ENCODE measurements at regions not wholly inside any gene's neighbourhood (a gene's known extent, or its start where the extent isn't known, plus 50 kb on each side); places are given as distances from the start of the nearest gene placed in this dataset.

- DNase-seq, result no peak
These were observed 536.0 kb upstream of the JARID2 start for GRCh38 chr6:14709900-14710299.

GRCh38 chr6:14710421-14710820 lies 535.4 kb upstream of the JARID2 start:
- DNase-seq, result no peak

- DNase-seq, result peak; percentile 26
These were observed 534.7 kb upstream of the JARID2 start for GRCh38 chr6:14711056-14711703.

- DNase-seq, result no peak
These were observed 534.0 kb upstream of the JARID2 start for GRCh38 chr6:14711704-14712379.

- DNase-seq, result no peak
These were observed 532.6 kb upstream of the JARID2 start for GRCh38 chr6:14713008-14713960.

GRCh38 chr6:14713966-14714631 lies 531.8 kb upstream of the JARID2 start:
- DNase-seq, result no peak

GRCh38 chr6:14715076-14715475 lies 530.8 kb upstream of the JARID2 start:
- no peak for DNase-seq

- DNase-seq, result no peak
These were observed 529.2 kb upstream of the JARID2 start for GRCh38 chr6:14716499-14717146.

GRCh38 chr6:14717307-14717706 lies 528.6 kb upstream of the JARID2 start:
- DNase-seq, result no peak

- no peak for DNase-seq
These were observed 527.0 kb upstream of the JARID2 start for GRCh38 chr6:14718861-14719260.

GRCh38 chr6:14719270-14719669 lies 526.6 kb upstream of the JARID2 start:
- no peak for DNase-seq

- DNase-seq, result no peak
These were observed 525.3 kb upstream of the JARID2 start for GRCh38 chr6:14720411-14721102.

GRCh38 chr6:14721103-14721758 lies 524.6 kb upstream of the JARID2 start:
- no peak for DNase-seq

- no peak for DNase-seq
These were observed 523.8 kb upstream of the JARID2 start for GRCh38 chr6:14722001-14722562.

- DNase-seq, result no peak
These were observed 523.2 kb upstream of the JARID2 start for GRCh38 chr6:14722704-14723103.

GRCh38 chr6:14723535-14724086 lies 522.3 kb upstream of the JARID2 start:
- DNase-seq, result no peak

GRCh38 chr6:14724549-14724948 lies 521.3 kb upstream of the JARID2 start:
- no peak for DNase-seq

- DNase-seq, result no peak
These were observed 518.9 kb upstream of the JARID2 start for GRCh38 chr6:14726816-14727493.

GRCh38 chr6:14727494-14728395 lies 518.1 kb upstream of the JARID2 start:
- DNase-seq, result no peak
